ENCODE measurements at regions not wholly inside any gene's neighbourhood (a gene's known extent, or its start where the extent isn't known, plus 50 kb on each side); places are given as distances from the start of the nearest gene placed in this dataset.

DNA sequence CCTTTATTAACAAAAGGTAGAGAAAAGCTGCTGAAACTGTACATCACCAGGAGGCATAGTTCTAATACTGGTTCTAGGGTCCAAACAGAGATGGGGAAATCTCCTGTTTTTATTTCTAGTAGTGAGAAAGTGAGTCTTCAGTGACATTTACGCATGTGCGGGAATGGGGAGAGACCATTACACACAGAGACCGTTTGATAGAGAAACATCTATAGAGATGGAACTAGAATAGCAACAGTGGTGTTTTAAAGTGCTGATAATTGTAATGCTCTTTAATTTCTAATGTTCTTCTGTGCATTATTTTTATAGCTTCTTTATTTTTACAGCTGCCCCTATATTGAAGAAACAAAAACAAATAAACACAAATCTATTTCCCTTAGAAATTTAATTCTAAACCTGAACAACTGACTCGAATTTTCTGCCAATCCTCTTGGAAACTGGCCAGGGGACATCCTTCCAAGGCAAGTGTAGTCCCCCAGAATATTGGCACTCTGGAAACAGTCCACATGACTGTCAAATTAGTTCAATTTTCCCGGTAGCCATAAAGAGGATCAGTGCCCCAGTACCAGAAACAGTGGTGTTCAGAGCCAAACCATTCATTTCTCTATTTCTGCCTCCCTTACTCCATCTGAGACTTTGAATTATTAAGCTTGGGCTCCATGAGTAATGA is 260.9 kb downstream of the ICOS start:
- no peak for DNase-seq
- no peaks in the 10 kb centered on the region for H3K9me3 Mint-ChIP-seq
- H3K4me1 Mint-ChIP-seq, result no peaks in the 10 kb centered on the region
- H3K27ac Mint-ChIP-seq, result no peak overlapping the region
- no peak for ATAC-seq
- peaks cover 25% of the 10 kb centered on the region for H3K27me3 Mint-ChIP-seq
- H3K4me3 Mint-ChIP-seq, result no peak overlapping the region

GRCh38 chr2:204199357-204199756 is 262.8 kb downstream of the ICOS start:
- no peaks in the 10 kb centered on the region for H3K4me1 Mint-ChIP-seq
- H3K9me3 Mint-ChIP-seq, result no peaks in the 10 kb centered on the region
- H3K4me3 Mint-ChIP-seq, result no peak overlapping the region
- ATAC-seq, result no peak
- no peak for DNase-seq
- peak overlapping the region in 1 of 2 donors; percentile 47 for H3K27ac Mint-ChIP-seq
- peaks cover 24% of the 10 kb centered on the region for H3K27me3 Mint-ChIP-seq

GRCh38 chr2:204201507-204201906 is 264.9 kb downstream of the ICOS start:
- Mint-ChIP-seq H3K27ac (no peak overlapping the region), H3K4me3 (no peak overlapping the region), H3K4me1 (peaks cover 12% of the 10 kb centered on the region), H3K27me3 (peaks cover 21% of the 10 kb centered on the region), H3K9me3 (no peaks in the 10 kb centered on the region)
- DNase-seq (no peak), ATAC-seq (no peak)

GRCh38 chr2:204202253-204202652 is 265.7 kb downstream of the ICOS start:
- no peaks in the 10 kb centered on the region for H3K9me3 Mint-ChIP-seq
- DNase-seq (no peak), ATAC-seq (no peak)
- H3K27ac Mint-ChIP-seq, result no peak overlapping the region
- H3K4me1 Mint-ChIP-seq, result peaks cover 12% of the 10 kb centered on the region
- H3K27me3 Mint-ChIP-seq, result peaks cover 25% of the 10 kb centered on the region
- H3K4me3 Mint-ChIP-seq, result no peak overlapping the region

- no peak overlapping the region for H3K4me3 Mint-ChIP-seq
- H3K4me1 Mint-ChIP-seq, result peaks cover 12% of the 10 kb centered on the region
- H3K27ac Mint-ChIP-seq, result no peak overlapping the region
- H3K9me3 Mint-ChIP-seq, result no peaks in the 10 kb centered on the region
- DNase-seq (no peak), ATAC-seq (no peak)
- peaks cover 32% of the 10 kb centered on the region for H3K27me3 Mint-ChIP-seq
Measured at GRCh38 chr2:204203704-204204103, 267.1 kb downstream of the ICOS start.

DNA sequence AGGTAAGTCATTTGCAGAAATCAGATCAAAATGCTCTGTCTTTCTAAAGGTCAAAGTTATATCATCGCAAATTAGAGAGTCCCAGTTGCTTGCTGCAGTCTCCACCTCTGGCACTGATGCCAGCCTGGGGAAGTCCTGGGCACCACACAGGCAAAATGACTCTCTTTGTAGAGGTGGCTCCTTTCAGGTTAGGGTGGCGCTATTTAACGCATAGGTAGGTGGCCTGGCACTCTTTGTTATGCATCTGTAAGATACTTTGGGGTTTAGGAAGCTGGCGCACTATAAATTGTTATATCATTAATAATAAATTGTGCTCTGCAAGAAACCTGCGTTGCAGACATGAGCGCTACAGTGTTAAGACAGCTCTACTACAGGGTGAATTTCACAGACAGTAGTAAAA is 268.5 kb downstream of the ICOS start:
- no peak for ATAC-seq
- Mint-ChIP-seq H3K4me1 (peaks cover 12% of the 10 kb centered on the region), H3K27ac (peak overlapping the region in 1 of 2 donors; percentile 77), H3K9me3 (no peaks in the 10 kb centered on the region), H3K27me3 (peaks cover 32% of the 10 kb centered on the region), H3K4me3 (no peak overlapping the region)
- no peak for DNase-seq

GRCh38 chr2:204205538-204205937 is 269.0 kb downstream of the ICOS start:
- Mint-ChIP-seq H3K9me3 (no peaks in the 10 kb centered on the region), H3K27ac (no peak overlapping the region), H3K4me1 (peaks cover 12% of the 10 kb centered on the region), H3K4me3 (no peak overlapping the region), H3K27me3 (peaks cover 32% of the 10 kb centered on the region)
- ATAC-seq (no peak), DNase-seq (no peak)

DNA sequence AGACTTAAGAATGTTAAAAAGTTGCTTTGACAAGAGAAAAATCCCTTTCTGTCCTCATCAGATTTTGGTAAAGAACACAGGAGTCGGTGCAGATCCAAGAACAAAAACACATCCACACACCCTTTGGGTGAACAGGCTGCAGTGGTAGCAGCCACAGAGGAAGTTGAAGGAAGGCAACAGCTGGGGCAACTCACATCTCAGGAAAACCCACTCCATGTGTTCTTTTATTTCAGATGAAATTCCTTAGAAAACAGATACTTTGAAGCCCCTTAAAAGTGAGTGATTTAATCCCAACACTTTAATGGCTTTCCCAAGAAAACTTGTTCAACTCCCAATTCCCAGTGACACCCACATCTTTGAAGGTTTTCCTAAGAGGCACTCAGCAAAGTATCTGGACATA is 271.3 kb downstream of the ICOS start:
- H3K9me3 Mint-ChIP-seq, result no peaks in the 10 kb centered on the region
- H3K27me3 Mint-ChIP-seq, result peaks cover 32% of the 10 kb centered on the region
- ATAC-seq, result no peak

GRCh38 chr2:204213588-204213987 is 277.0 kb downstream of the ICOS start:
- Mint-ChIP-seq H3K4me3 (no peak overlapping the region), H3K27me3 (peaks cover 11% of the 10 kb centered on the region), H3K9me3 (peaks cover 16 to 20% of the 10 kb centered on the region in 2 donors), H3K4me1 (no peaks in the 10 kb centered on the region), H3K27ac (no peak overlapping the region)
- DNase-seq, result no peak
- no peak for ATAC-seq

More for the DNA sequence above, 271.3 kb downstream of the ICOS start:
- peaks cover 12% of the 10 kb centered on the region for H3K4me1 Mint-ChIP-seq
- DNase-seq, result no peak
- no peak overlapping the region for H3K27ac Mint-ChIP-seq
- H3K4me3 Mint-ChIP-seq, result no peak overlapping the region

- ATAC-seq (no peak), DNase-seq (no peak)
- H3K27ac Mint-ChIP-seq, result no peak overlapping the region
- no peak overlapping the region for H3K4me3 Mint-ChIP-seq
- H3K27me3 Mint-ChIP-seq, result peaks cover 11% of the 10 kb centered on the region
- peaks cover 16 to 20% of the 10 kb centered on the region in 2 donors for H3K9me3 Mint-ChIP-seq
- H3K4me1 Mint-ChIP-seq, result no peaks in the 10 kb centered on the region
Measured at GRCh38 chr2:204218040-204218439, 281.5 kb downstream of the ICOS start.

DNA sequence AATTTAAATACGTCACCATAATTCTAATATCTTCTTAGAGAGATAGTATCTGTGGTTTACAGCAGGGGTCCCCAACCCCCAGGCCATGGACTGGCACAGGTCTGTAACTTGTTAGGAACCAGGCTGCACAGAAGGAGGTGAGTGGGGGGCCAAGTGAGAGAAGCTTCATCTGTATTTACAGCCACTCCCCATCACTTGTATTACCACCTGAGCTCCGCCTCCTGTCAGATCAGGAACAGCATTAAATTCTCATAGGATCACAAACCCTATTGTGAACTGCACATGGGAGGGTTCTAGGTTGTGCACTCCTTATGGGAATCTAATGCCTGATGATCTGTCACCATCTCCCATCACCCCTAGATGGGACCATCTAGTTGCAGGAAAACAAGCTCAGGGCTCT is 282.6 kb downstream of the ICOS start:
- Mint-ChIP-seq H3K9me3 (peaks cover 11 to 13% of the 10 kb centered on the region in 2 donors), H3K27me3 (peaks cover 6% of the 10 kb centered on the region), H3K27ac (no peak overlapping the region), H3K4me1 (no peaks in the 10 kb centered on the region), H3K4me3 (no peak overlapping the region)
- no peak for DNase-seq
- no peak for ATAC-seq

DNA sequence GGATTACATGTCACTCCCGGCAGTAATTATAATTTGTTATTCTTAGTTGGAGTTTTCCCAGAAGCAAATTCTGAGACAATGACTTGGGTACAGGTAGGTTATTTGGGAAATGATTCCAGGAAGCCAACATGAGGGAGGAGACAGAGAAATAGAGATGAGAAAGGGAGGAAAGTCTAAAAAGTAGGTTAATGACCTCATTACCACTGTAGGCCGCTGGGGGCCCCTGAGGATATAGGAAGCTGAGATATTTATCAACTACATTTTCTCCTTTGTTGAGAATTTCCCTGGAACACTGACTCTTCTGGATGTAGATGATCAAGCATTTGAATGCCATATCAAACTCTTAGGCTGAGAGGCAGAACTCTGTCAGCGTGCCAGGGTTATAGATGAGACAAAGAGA is 284.3 kb downstream of the ICOS start:
- Mint-ChIP-seq H3K27ac (no peak overlapping the region), H3K4me1 (no peaks in the 10 kb centered on the region), H3K4me3 (no peak overlapping the region), H3K9me3 (peaks cover 2% of the 10 kb centered on the region in 2 donors), H3K27me3 (peaks cover 2% of the 10 kb centered on the region)
- ATAC-seq (no peak), DNase-seq (no peak)

DNA sequence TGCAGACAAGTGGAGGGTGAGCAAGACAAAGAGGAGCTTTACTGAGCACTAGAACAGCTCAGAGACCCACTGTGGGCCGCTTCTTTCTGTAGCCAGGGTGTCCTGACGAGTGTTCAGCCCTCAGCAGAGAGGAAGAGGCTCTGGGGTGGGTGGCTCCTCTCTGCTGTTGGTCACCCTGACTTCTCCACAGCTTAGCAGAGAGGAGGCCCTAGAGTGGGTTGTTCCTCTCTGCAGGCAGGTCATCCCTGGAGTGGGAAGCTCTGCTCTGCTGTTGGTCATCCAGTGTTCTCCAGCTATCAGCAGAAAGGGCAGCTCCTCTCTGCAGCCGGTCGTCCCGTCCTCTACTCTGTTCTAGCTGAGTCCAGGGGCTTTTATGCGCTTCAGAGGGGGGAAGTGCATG is 286.5 kb downstream of the ICOS start:
- ATAC-seq, result peak; percentile 33
- H3K9me3 Mint-ChIP-seq, result no peaks in the 10 kb centered on the region
- DNase-seq, result no peak
- no peaks in the 10 kb centered on the region for H3K4me1 Mint-ChIP-seq
- no peak overlapping the region for H3K4me3 Mint-ChIP-seq
- no peak overlapping the region for H3K27ac Mint-ChIP-seq
- peaks cover 21% of the 10 kb centered on the region for H3K27me3 Mint-ChIP-seq

- no peak overlapping the region for H3K27ac Mint-ChIP-seq
- DNase-seq (no peak), ATAC-seq (no peak)
- H3K9me3 Mint-ChIP-seq, result no peaks in the 10 kb centered on the region
- H3K4me1 Mint-ChIP-seq, result no peaks in the 10 kb centered on the region
- H3K27me3 Mint-ChIP-seq, result peaks cover 26% of the 10 kb centered on the region
- no peak overlapping the region for H3K4me3 Mint-ChIP-seq
Measured at GRCh38 chr2:204223544-204223943, 287.0 kb downstream of the ICOS start.

DNA sequence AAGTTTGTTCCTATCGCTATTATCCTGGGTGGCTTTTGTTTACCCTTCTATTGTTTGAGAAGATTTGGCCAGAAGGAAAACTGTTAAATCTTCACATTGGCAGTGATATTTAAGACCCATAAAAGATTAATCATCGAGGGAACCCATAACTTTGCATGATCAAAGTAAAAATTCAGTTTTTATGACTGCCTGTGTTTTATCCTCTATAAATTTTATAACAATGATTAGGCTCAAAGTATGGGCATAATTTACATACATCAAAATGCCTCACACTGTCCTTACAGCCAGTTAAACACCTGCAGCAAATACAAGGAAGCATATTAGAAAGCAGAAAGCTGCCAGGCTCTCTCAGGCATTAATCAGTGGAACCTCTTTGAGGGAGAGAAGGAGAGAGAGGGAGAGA is 289.1 kb downstream of the ICOS start:
- ATAC-seq, result no peak

DNA sequence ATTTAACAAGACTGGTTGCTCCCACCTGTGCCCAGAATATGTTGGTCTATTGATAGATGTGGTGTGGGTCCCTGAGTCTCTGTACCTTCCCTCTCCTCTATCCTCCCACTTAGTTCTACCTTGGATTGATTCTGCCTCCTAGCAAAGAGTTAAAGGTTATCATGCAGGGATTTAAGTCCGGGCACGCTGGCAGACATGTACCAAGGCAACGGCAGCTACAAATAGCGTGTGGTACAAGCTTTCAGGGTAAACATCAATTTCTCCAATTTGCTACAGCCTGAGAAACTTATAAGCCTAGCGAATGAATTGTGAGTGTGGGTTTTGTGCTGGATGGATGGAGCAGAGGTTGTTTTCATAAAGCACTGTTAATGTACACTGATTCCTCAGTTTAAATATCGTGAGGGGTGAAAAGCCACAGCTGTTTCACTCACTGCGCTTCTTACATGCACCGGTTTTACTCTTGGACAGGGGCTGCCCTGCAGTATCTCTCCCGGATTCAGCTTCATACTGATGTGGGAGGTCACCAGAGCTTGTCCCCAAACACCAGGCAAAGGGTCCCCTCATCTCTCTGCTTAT is 289.8 kb downstream of the ICOS start:
- no peak overlapping the region for H3K4me3 Mint-ChIP-seq
- DNase-seq (no peak), ATAC-seq (no peak)
- no peaks in the 10 kb centered on the region for H3K4me1 Mint-ChIP-seq
- H3K9me3 Mint-ChIP-seq, result no peaks in the 10 kb centered on the region
- H3K27me3 Mint-ChIP-seq, result peaks cover 40% of the 10 kb centered on the region
- no peak overlapping the region for H3K27ac Mint-ChIP-seq

More for the DNA sequence above, 289.1 kb downstream of the ICOS start:
- peaks cover 38% of the 10 kb centered on the region for H3K27me3 Mint-ChIP-seq
- H3K9me3 Mint-ChIP-seq, result no peaks in the 10 kb centered on the region
- H3K4me1 Mint-ChIP-seq, result no peaks in the 10 kb centered on the region
- no peak overlapping the region for H3K4me3 Mint-ChIP-seq
- DNase-seq, result no peak
- no peak overlapping the region for H3K27ac Mint-ChIP-seq
